ENCODE measurements at regions not wholly inside any gene's neighbourhood (a gene's known extent, or its start where the extent isn't known, plus 50 kb on each side); places are given as distances from the start of the nearest gene placed in this dataset.

GRCh38 chr3:103927896-103928295 is 1438.8 kb upstream of the ALCAM start:
- TF ChIP-seq TOX (CRISPR knock-in tag; IDR thresholded peaks at IDR 0.05; ENCODE audit: borderline replicate concordance) (no peak), ZNF8 (CRISPR knock-in tag; IDR thresholded peaks at IDR 0.05) (no peak), OSR1 (CRISPR knock-in tag; IDR thresholded peaks at IDR 0.05) (no peak), ZNF565 (CRISPR knock-in tag; conservative IDR thresholded peaks at IDR 0.05; ENCODE audit: low read depth) (no peak), ZFP30 (CRISPR knock-in tag; IDR thresholded peaks at IDR 0.05) (no peak), ZFP3 (CRISPR knock-in tag; IDR thresholded peaks at IDR 0.05) (no peak), TCF4 (CRISPR knock-in tag; IDR thresholded peaks at IDR 0.05; ENCODE audit: borderline replicate concordance) (no peak), POU6F1 (CRISPR knock-in tag; IDR thresholded peaks at IDR 0.05; ENCODE audit: borderline replicate concordance, low read depth) (no peak), RARB (CRISPR knock-in tag; IDR thresholded peaks at IDR 0.05) (no peak)
